ENCODE measurements at regions not wholly inside any gene's neighbourhood (a gene's known extent, or its start where the extent isn't known, plus 50 kb on each side); places are given as distances from the start of the nearest gene placed in this dataset.
"Not testable (repeated sequence)": the region's sequence is repeated elsewhere in the genome, so short reads cannot be mapped to it uniquely, and the experiment has no call there.

GRCh38 chr21:13827201-13827600 lies 217.6 kb downstream of the POTED start:
- no peak overlapping the region for H3K4ac ChIP-seq (ENCODE audit: low read depth, low read length)
- Mint-ChIP-seq H3K9me3 (peaks cover 74 to 76% of the 10 kb centered on the region in 2 experiments), H3K27ac (no peak overlapping the region), H3K36me3 (ENCODE audit: insufficient read depth in 1 of 3, low read depth in 3 of 3) (peaks cover 14 to 16% (median 15%) of the 10 kb centered on the region in 3 experiments), H3K4me1 (no peaks in the 10 kb centered on the region), H3K4me3 (no peak overlapping the region), H3K27me3 (ENCODE audit: low read depth) (no peaks in the 10 kb centered on the region)
- H3K23ac ChIP-seq (ENCODE audit: insufficient read length, low read depth, low read length): no peak overlapping the region
- H4K91ac ChIP-seq (ENCODE audit: insufficient read length, low read depth, low read length): no peak overlapping the region
- H3K9ac ChIP-seq (ENCODE audit: extremely low read depth, insufficient read length, low read length): no peak overlapping the region
- H4K8ac ChIP-seq (replicated peaks; ENCODE audit: insufficient read length, low read depth, low read length): no peak overlapping the region
- H3K18ac ChIP-seq (ENCODE audit: insufficient read length, low read depth, low read length): no peak overlapping the region
- no peak overlapping the region for H3K4me2 ChIP-seq (ENCODE audit: insufficient read depth, insufficient read length, low read length)
- H3K79me1 ChIP-seq (ENCODE audit: insufficient read depth, low read depth, low read length, poor library complexity, severe bottlenecking): no peaks in the 10 kb centered on the region
- no peak for DNase-seq
- no peak overlapping the region for H2BK12ac ChIP-seq (ENCODE audit: insufficient read length, low read depth, low read length)
- H3K14ac ChIP-seq (ENCODE audit: insufficient read depth, low read length): no peak overlapping the region
- H3T11ph ChIP-seq (ENCODE audit: low read length): no peak overlapping the region
- H2AK5ac ChIP-seq (ENCODE audit: insufficient read length, low read length): no peak overlapping the region
- no peak overlapping the region for H2BK20ac ChIP-seq (ENCODE audit: low read depth, low read length, poor library complexity, severe bottlenecking)
- H3K27ac ChIP-seq (ENCODE audit: insufficient read length, low read depth, low read length): no peak overlapping the region
- no peak overlapping the region for H2BK5ac ChIP-seq (ENCODE audit: insufficient read length, low read length)
- no peak overlapping the region for H3K56ac ChIP-seq (ENCODE audit: insufficient read length, low read depth, low read length)
- no peak overlapping the region for H2BK120ac ChIP-seq (ENCODE audit: low read depth, low read length, poor library complexity, severe bottlenecking)
- no peaks in the 10 kb centered on the region for H3K4me1 ChIP-seq (ENCODE audit: insufficient read depth, low read length)
- no peak overlapping the region for H2BK15ac ChIP-seq (ENCODE audit: low read depth, low read length)
- no peaks in the 10 kb centered on the region for H3K79me2 ChIP-seq (ENCODE audit: insufficient read depth, low read length)
- no peak overlapping the region for H2AFZ ChIP-seq (ENCODE audit: low read length)
- no peak overlapping the region for H4K5ac ChIP-seq (ENCODE audit: insufficient read length, low read depth, low read length)
- TF ChIP-seq, protein P1, sequence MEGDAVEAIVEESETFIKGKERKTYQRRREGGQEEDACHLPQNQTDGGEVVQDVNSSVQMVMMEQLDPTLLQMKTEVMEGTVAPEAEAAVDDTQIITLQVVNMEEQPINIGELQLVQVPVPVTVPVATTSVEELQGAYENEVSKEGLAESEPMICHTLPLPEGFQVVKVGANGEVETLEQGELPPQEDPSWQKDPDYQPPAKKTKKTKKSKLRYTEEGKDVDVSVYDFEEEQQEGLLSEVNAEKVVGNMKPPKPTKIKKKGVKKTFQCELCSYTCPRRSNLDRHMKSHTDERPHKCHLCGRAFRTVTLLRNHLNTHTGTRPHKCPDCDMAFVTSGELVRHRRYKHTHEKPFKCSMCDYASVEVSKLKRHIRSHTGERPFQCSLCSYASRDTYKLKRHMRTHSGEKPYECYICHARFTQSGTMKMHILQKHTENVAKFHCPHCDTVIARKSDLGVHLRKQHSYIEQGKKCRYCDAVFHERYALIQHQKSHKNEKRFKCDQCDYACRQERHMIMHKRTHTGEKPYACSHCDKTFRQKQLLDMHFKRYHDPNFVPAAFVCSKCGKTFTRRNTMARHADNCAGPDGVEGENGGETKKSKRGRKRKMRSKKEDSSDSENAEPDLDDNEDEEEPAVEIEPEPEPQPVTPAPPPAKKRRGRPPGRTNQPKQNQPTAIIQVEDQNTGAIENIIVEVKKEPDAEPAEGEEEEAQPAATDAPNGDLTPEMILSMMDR (conservative IDR thresholded peaks at IDR 0.05): no peak
- no peaks in the 10 kb centered on the region for H3K23me2 ChIP-seq (ENCODE audit: insufficient read length, low read depth, low read length, poor library complexity, severe bottlenecking)
- WGBS (ENCODE audit: extremely low coverage, insufficient read length, low lambda C conversion rate): no CpG with 5 or more reads among the region's 18 CpGs
- H3K27me3 ChIP-seq (ENCODE audit: insufficient read depth, low read length): no peaks in the 10 kb centered on the region
- H3K9me3 ChIP-seq (ENCODE audit: control insufficient read depth, low read depth, low read length): peaks cover 15% of the 10 kb centered on the region
- no peaks in the 10 kb centered on the region for H4K20me1 ChIP-seq (ENCODE audit: control insufficient read depth, insufficient read depth, insufficient read length)

- not testable (repeated sequence) for H3K4me3 Mint-ChIP-seq; H4K20me1 ChIP-seq (ENCODE audit: control insufficient read depth, insufficient read depth, insufficient read length); H2AK5ac ChIP-seq (ENCODE audit: insufficient read length, low read length); H3K9ac ChIP-seq (ENCODE audit: extremely low read depth, insufficient read length, low read length); H4K5ac ChIP-seq (ENCODE audit: insufficient read length, low read depth, low read length); H2AFZ ChIP-seq (ENCODE audit: low read length); H3K4me1 ChIP-seq (ENCODE audit: insufficient read depth, low read length); H3T11ph ChIP-seq (ENCODE audit: low read length); DNase-seq; H3K23ac ChIP-seq (ENCODE audit: insufficient read length, low read depth, low read length); H3K4me2 ChIP-seq (ENCODE audit: insufficient read depth, insufficient read length, low read length); H2BK5ac ChIP-seq (ENCODE audit: insufficient read length, low read length); H3K27ac ChIP-seq (ENCODE audit: insufficient read length, low read depth, low read length); H3K56ac ChIP-seq (ENCODE audit: insufficient read length, low read depth, low read length); H4K91ac ChIP-seq (ENCODE audit: insufficient read length, low read depth, low read length); H3K79me1 ChIP-seq (ENCODE audit: insufficient read depth, low read depth, low read length, poor library complexity, severe bottlenecking); H2BK120ac ChIP-seq (ENCODE audit: low read depth, low read length, poor library complexity, severe bottlenecking); H4K8ac ChIP-seq (replicated peaks; ENCODE audit: insufficient read length, low read depth, low read length); H3K18ac ChIP-seq (ENCODE audit: insufficient read length, low read depth, low read length); H3K27me3 ChIP-seq (ENCODE audit: insufficient read depth, low read length); H2BK20ac ChIP-seq (ENCODE audit: low read depth, low read length, poor library complexity, severe bottlenecking); H3K79me2 ChIP-seq (ENCODE audit: insufficient read depth, low read length); H3K27me3 Mint-ChIP-seq (ENCODE audit: low read depth); H3K4ac ChIP-seq (ENCODE audit: low read depth, low read length); H3K14ac ChIP-seq (ENCODE audit: insufficient read depth, low read length); H3K23me2 ChIP-seq (ENCODE audit: insufficient read length, low read depth, low read length, poor library complexity, severe bottlenecking); H3K4me1 Mint-ChIP-seq; H2BK12ac ChIP-seq (ENCODE audit: insufficient read length, low read depth, low read length); H3K27ac Mint-ChIP-seq; H2BK15ac ChIP-seq (ENCODE audit: low read depth, low read length)
- no CpG with 5 or more reads among the region's 15 CpGs for WGBS (ENCODE audit: extremely low coverage, insufficient read length, low lambda C conversion rate)
- peaks cover 73 to 74% of the 10 kb centered on the region in 2 experiments for H3K9me3 Mint-ChIP-seq
- peaks cover 13 to 14% (median 14%) of the 10 kb centered on the region in 3 experiments for H3K36me3 Mint-ChIP-seq (ENCODE audit: insufficient read depth in 1 of 3, low read depth in 3 of 3)
- peaks cover 15% of the 10 kb centered on the region for H3K9me3 ChIP-seq (ENCODE audit: control insufficient read depth, low read depth, low read length)
These were observed 216.9 kb downstream of the POTED start for GRCh38 chr21:13826511-13826910.

Data from H9 (cell line).